ENCODE measurements at regions not wholly inside any gene's neighbourhood (a gene's known extent, or its start where the extent isn't known, plus 50 kb on each side); places are given as distances from the start of the nearest gene placed in this dataset.

DNA sequence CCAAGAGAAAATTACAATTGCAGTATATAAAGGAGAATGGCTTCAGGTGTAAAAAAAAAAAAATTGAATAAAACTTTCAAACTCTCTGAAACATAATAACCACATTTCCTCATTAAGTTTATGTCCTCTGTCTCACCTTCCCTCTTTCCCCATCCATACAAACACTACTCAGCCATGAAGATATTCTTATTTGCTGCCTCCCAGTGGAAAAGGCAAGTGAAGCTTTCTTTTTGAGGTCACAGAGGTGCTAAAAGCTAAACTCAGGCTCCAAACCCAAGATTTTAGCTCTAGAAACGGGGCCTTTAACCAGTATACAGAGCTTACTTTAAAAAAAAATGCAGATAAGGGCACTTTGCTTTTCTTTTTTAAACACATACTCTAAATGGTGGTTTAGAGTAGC is 1568.5 kb downstream of the FAM181B start:
- Mint-ChIP-seq H3K4me1 (no peaks in the 10 kb centered on the region), H3K27me3 (no peaks in the 10 kb centered on the region), H3K27ac (no peak overlapping the region), H3K36me3 (no peaks in the 10 kb centered on the region), H3K9me3 (no peaks in the 10 kb centered on the region), H3K4me3 (no peak overlapping the region)
- no peak for ATAC-seq (replicated peaks)
- no peak for DNase-seq

DNA sequence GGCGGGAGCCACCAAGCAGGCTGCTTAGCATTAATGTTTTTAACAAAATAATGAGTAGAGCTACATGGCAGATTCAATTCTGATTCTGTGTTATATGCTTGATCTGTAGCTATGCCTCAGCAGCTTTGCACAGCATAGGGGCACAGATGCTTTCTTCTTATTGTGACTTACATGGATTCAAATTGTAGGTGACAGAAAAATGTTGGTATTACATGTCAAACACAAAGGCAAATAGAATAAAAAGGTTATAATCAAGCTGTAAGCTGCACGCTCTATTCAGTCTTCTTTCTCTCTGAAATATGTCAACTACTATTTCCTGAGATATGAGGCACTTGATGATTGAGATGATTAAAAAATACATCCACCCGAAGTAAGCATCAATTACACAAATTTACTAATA is 1573.8 kb downstream of the FAM181B start:
- ATAC-seq (replicated peaks) (no peak), DNase-seq (no peak)
- H3K27me3 Mint-ChIP-seq: no peaks in the 10 kb centered on the region
- no peaks in the 10 kb centered on the region for H3K9me3 Mint-ChIP-seq
- no peaks in the 10 kb centered on the region for H3K4me1 Mint-ChIP-seq
- no peak overlapping the region for H3K27ac Mint-ChIP-seq
- H3K4me3 Mint-ChIP-seq: no peak overlapping the region
- H3K36me3 Mint-ChIP-seq: no peaks in the 10 kb centered on the region

DNA sequence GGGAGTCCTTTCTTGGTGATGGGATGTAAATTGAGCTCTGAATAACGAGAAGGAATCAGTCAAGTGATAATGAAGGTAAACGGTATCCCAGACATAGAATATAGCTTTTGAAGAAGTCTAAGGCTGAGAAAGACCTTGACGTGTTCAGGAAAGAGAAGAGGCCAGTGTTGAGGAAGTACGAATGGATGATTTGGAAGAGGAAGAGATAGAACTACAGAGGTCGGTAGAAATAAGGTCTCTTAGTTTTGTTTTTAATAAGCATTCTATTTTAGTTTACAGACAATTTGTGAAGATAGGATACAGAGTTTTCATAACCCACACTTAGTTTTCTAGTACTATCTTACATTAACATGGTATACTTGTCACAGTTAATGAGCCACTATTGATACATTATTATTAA is 1598.1 kb downstream of the FAM181B start:
- Mint-ChIP-seq H3K36me3 (no peaks in the 10 kb centered on the region), H3K27ac (no peak overlapping the region)

DNA sequence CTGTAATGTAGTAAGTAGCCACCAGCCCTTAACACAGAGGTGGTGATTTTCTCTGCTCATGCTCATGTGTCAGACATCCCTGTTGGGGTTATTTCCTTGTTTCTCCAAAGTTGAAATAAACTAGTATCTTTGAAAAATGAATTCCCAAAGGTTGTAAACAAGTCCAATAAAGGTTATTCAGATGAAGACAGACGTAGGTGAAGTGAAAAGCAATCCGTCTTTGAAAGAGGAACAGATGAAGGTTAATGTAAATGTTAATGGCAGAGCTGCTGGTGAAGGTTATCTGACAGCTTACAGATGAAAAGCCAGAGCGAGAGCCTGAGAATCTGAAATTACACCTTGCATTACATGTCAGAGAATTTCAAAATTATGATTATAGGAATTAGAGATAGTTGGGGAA is 1604.0 kb downstream of the FAM181B start:
- Mint-ChIP-seq H3K4me3 (no peak overlapping the region), H3K36me3 (no peaks in the 10 kb centered on the region), H3K27ac (no peak overlapping the region), H3K4me1 (no peaks in the 10 kb centered on the region), H3K9me3 (no peaks in the 10 kb centered on the region), H3K27me3 (no peaks in the 10 kb centered on the region)
- ATAC-seq (replicated peaks) (no peak), DNase-seq (no peak)

More for the DNA sequence above, 1598.1 kb downstream of the FAM181B start:
- Mint-ChIP-seq H3K9me3 (peaks cover 0 to 1% of the 10 kb centered on the region in 2 donors), H3K4me1 (no peaks in the 10 kb centered on the region), H3K27me3 (no peaks in the 10 kb centered on the region), H3K4me3 (no peak overlapping the region)
- ATAC-seq (replicated peaks): no peak
- no peak for DNase-seq

DNA sequence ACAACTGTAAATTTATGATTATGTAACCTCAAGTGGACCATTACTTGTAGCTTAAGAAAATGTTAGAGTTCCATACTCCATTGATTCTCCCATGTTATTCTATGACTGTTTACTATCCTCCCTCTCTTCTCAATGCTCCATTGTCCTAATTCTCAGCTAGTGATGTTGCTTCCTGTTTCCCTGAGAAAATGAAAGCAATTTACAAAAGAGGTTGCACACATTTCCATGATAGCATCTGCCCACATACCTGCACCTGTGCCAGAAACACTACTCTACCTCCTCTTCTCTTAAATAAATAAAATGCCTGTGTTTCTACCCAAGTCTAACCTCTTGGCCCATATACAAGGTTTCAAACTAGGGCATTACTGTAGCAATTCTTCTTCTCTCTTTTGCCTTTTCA is 1620.9 kb downstream of the FAM181B start:
- Mint-ChIP-seq H3K27ac (no peak overlapping the region), H3K36me3 (no peaks in the 10 kb centered on the region), H3K4me1 (no peaks in the 10 kb centered on the region), H3K27me3 (no peaks in the 10 kb centered on the region), H3K9me3 (no peaks in the 10 kb centered on the region), H3K4me3 (no peak overlapping the region)
- no peak for DNase-seq
- ATAC-seq (replicated peaks): no peak

DNA sequence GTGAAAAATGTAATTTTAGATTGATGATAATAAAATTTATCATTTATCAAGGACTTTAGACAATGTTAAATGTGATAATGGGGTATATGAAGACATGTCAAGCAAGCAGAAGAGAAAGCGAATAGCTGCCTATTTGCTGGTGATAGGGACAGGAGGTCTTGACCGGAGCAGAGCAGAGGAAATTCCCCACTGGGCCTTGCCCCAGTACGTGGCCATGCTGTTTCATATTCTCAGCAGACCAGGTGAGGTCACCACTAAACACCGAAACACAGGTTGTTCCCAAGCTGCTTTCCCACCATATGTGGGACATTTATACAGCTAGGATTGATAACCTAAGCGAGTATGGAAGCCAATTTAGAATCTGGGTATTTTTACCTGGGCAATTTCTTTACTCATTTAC is 1629.6 kb downstream of the FAM181B start:
- Mint-ChIP-seq H3K36me3 (no peaks in the 10 kb centered on the region), H3K9me3 (no peaks in the 10 kb centered on the region), H3K27me3 (no peaks in the 10 kb centered on the region), H3K27ac (no peak overlapping the region), H3K4me3 (no peak overlapping the region), H3K4me1 (no peaks in the 10 kb centered on the region)
- no peak for DNase-seq
- ATAC-seq (replicated peaks): no peak

DNA sequence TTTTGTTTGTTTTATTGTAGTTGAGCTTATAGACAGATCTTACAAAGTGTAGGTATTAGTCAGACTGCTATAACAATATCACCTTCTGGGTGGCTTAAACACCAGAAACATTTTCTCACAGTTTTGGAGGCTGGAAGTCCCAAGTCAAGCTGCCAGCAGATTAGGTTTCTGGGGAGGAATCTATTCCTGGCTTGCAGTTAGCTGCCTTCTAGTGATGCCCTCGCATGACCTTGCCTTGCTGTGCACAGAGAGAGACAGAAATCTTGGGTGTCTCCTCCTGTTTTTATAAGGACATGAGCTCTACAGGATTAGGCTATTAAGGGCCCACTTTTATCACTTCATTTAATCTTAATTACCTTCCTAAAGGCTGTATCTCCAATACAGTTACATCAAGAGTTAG is 1635.2 kb downstream of the FAM181B start:
- no peak overlapping the region for H3K27ac Mint-ChIP-seq
- ATAC-seq (replicated peaks) (no peak), DNase-seq (no peak)
- no peaks in the 10 kb centered on the region for H3K36me3 Mint-ChIP-seq
- no peak overlapping the region for H3K4me3 Mint-ChIP-seq
- H3K4me1 Mint-ChIP-seq: no peaks in the 10 kb centered on the region
- no peaks in the 10 kb centered on the region for H3K27me3 Mint-ChIP-seq
- peaks cover 0 to 2% of the 10 kb centered on the region in 2 donors for H3K9me3 Mint-ChIP-seq

DNA sequence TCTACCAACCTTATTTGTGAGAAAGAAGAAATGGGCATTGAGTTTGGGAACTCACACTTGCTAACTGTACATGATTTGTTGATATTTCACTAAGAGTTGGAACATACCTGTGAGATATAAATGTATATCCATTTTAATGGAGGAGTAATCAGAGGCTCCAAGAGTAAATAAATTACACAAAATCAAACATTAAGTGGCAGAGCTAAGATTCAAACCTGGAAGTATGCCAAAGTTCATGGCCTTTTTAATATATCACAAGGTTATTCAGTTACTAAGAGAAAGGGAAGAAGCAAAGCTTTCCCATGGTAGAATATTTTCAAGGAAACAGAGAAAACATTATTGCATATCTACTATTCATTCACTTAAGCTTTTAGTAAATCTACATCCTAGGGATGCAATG is 1641.1 kb downstream of the FAM181B start:
- Mint-ChIP-seq H3K27me3 (no peaks in the 10 kb centered on the region), H3K36me3 (no peaks in the 10 kb centered on the region), H3K4me3 (no peak overlapping the region), H3K4me1 (no peaks in the 10 kb centered on the region), H3K9me3 (peaks cover 2 to 8% of the 10 kb centered on the region in 2 donors), H3K27ac (no peak overlapping the region)
- ATAC-seq (replicated peaks) (no peak), DNase-seq (no peak)

DNA sequence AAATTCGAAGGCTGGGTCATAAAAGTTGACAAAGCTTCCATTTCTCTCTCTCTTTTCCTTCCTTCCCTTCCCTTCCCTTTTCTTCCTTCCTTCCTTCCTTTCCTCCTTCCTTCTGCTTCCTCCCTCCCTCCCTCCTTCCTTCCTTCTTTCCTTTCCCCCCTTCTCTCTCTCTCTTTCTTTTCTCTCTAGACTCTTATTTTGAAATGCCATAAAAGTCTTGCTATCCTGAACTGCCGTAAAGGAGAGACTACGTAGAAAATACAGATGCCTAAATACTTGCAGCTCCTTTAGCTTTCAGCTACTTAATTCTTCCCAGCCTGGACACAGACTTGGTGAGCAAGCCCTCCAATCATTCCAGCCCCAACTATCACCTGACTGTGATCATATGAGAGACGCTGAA is 1644.4 kb downstream of the FAM181B start:
- H3K4me1 Mint-ChIP-seq: no peaks in the 10 kb centered on the region
- DNase-seq (no peak), ATAC-seq (replicated peaks) (no peak)
- peaks cover 0 to 8% of the 10 kb centered on the region in 2 donors for H3K9me3 Mint-ChIP-seq
- no peaks in the 10 kb centered on the region for H3K27me3 Mint-ChIP-seq
- H3K4me3 Mint-ChIP-seq: no peak overlapping the region
- H3K36me3 Mint-ChIP-seq: no peaks in the 10 kb centered on the region
- no peak overlapping the region for H3K27ac Mint-ChIP-seq

DNA sequence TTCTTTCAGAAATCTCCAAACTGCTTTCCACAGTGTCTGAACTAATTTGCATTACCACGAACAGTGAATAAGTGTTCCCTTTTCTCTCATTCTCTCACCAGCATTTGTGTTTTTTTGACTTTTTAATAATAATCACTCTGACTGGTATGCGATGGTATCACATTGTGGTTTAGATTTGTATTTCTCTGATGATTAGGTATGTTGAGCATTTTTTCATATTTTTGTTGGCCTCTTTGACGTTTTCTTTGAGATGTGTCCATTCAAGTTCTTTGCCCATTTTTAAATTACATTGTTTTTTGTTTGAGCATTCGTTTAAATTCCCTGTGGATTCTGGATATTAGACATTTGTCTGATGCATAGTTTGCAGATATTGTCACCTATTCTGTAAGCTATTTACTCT is 1639.6 kb upstream of the TENM4 start:
- DNase-seq (no peak), ATAC-seq (replicated peaks) (no peak)
- no peak overlapping the region for H3K27ac Mint-ChIP-seq
- H3K27me3 Mint-ChIP-seq: no peaks in the 10 kb centered on the region
- no peak overlapping the region for H3K4me3 Mint-ChIP-seq
- H3K36me3 Mint-ChIP-seq: no peaks in the 10 kb centered on the region
- H3K4me1 Mint-ChIP-seq: no peaks in the 10 kb centered on the region
- peaks cover 0 to 3% of the 10 kb centered on the region in 2 donors for H3K9me3 Mint-ChIP-seq

DNA sequence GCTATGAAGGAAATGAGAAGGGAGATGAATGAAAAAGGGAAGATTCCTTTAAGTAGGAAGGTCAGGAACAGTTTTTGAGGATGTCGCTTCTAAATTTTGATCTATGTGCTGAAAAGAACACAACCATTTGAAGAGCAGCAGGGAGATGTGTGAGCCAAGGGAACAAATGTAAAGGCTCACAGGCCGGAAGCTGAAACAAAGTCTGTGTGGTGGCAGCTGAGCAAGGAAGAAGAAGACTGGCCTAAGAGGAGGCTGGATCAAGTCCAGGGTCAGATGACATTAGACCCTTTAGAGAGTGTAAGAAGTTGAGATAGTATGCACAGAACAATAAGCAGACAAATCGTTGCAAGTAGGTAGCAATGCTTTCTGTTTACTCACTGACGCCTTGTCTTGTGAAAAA is 1631.4 kb upstream of the TENM4 start:
- H3K36me3 Mint-ChIP-seq: no peaks in the 10 kb centered on the region
- H3K4me1 Mint-ChIP-seq: no peaks in the 10 kb centered on the region
- ATAC-seq (replicated peaks): no peak
- no peak overlapping the region for H3K27ac Mint-ChIP-seq
- H3K9me3 Mint-ChIP-seq: peaks cover 0 to 1% of the 10 kb centered on the region in 2 donors
- H3K27me3 Mint-ChIP-seq: no peaks in the 10 kb centered on the region
- no peak for DNase-seq
- H3K4me3 Mint-ChIP-seq: no peak overlapping the region

DNA sequence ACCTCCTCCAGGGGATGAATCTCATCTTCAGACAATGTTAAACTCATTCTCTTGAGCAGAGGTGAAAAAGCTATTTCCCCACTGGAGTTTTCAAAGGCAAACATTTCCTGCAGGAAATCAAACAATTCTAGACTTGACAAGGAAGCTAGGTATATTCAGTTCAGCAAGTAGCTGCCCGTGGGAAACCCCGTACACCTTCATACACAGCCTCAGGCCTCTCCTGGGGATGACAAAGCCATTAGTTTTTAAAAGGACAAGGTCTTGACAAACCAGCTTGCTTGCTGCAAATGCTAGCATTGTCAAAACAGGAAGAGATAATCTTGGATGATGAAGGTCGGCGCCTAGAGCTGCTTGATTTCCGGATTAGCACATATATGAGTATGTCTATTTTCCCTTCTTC is 1630.8 kb upstream of the TENM4 start:
- Mint-ChIP-seq H3K4me3 (no peak overlapping the region), H3K9me3 (peaks cover 0 to 1% of the 10 kb centered on the region in 2 donors), H3K4me1 (no peaks in the 10 kb centered on the region)

DNA sequence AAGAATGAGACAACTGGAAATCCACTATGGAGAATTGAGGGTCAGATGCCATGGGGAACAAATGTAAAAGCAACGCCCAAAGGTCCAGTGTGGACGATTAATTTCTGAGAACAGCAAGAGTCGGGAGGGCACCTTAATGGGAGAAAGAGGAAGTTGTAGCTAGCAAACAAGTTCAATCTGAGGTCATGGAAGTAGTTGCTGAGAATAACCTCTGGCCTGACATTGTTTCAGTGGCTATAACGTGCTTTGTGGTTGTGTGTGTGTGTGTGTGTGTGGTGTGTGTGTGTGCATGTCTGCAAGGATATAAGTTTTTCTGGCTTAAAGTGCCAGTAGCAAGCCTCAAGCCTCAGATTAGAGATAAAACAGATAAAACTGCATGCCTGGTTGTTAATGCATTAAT is 1630.1 kb upstream of the TENM4 start:
- H3K27ac Mint-ChIP-seq: no peak overlapping the region
- DNase-seq (no peak), ATAC-seq (replicated peaks) (peak; percentile 53 to 56)
- H3K9me3 Mint-ChIP-seq: peaks cover 0 to 1% of the 10 kb centered on the region in 2 donors
- H3K36me3 Mint-ChIP-seq: no peaks in the 10 kb centered on the region
- H3K27me3 Mint-ChIP-seq: no peaks in the 10 kb centered on the region
- H3K4me1 Mint-ChIP-seq: no peaks in the 10 kb centered on the region
- H3K4me3 Mint-ChIP-seq: no peak overlapping the region

More for the DNA sequence above, 1630.8 kb upstream of the TENM4 start:
- Mint-ChIP-seq H3K36me3 (no peaks in the 10 kb centered on the region), H3K27ac (no peak overlapping the region), H3K27me3 (no peaks in the 10 kb centered on the region)
- ATAC-seq (replicated peaks): no peak
- DNase-seq: no peak

DNA sequence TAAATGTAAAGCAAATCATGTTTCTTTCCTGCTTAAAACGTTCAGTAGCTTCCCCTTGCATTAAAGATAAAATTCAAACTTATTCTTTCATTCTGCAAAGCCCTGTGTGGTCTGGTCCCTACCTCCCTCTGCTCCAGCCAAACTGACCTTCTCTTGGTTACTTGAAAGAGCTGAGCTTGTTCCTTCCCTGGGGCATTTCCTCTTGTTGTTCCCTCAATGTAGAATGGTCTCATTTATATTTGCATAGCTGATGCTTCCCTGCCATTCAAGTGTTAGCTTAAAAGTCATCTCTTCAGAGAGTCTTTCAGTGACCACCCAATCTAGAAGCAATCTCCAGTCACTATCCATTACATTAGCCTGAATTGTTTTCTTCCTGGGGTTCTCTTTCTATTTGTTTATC is 1618.5 kb upstream of the TENM4 start:
- Mint-ChIP-seq H3K27me3 (no peaks in the 10 kb centered on the region), H3K9me3 (peaks cover 3 to 5% of the 10 kb centered on the region in 2 donors), H3K27ac (no peak overlapping the region), H3K36me3 (no peaks in the 10 kb centered on the region), H3K4me3 (no peak overlapping the region), H3K4me1 (no peaks in the 10 kb centered on the region)
- DNase-seq: no peak
- no peak for ATAC-seq (replicated peaks)

DNA sequence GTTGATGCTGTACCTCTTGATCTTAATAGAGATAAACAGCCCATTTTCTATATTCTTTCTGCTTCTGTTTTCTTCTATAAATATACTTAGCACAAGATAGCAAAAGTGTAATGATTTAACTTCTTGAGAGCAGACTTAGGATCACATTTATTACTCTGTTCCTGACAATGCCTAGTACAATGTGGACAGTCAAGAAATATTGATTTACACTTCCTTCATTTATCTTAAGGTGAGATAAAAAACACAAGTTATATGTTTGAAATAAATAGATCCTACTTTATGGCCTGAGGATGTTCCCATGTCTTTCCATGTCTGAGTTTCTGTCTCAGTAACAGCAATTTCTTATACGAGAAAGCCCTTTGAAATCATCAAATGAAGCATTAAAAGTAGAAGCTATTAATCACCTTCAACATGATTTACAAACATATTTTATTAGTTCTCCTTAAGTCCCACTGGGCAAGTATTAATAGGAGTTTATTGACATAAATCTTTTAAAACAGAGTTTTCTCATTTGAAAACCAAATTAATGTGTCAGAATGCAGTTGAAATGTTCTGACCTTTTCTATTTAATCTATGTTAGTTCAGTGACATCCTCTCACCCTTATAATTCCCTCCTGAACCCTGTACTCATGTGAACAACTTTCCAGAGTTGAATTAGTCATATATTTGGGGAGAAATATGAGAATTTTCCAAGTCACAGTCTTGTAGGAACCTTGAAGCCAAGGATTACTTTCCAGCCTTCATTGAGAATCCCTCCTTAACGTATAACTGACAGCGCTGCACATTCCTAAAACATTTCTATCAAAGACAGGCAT is 1611.7 kb upstream of the TENM4 start:
- DNase-seq (no peak), ATAC-seq (replicated peaks) (no peak)
- no peak overlapping the region for H3K4me3 Mint-ChIP-seq
- H3K36me3 Mint-ChIP-seq: no peaks in the 10 kb centered on the region
- no peaks in the 10 kb centered on the region for H3K27me3 Mint-ChIP-seq
- H3K9me3 Mint-ChIP-seq: peaks cover 0 to 1% of the 10 kb centered on the region in 2 donors
- no peaks in the 10 kb centered on the region for H3K4me1 Mint-ChIP-seq
- H3K27ac Mint-ChIP-seq: no peak overlapping the region

All from stimulated activated naive B cell treated with anti-CD40 and anti-IgM and Interleukin-4, amounts not matched to agents 10 μg/mL and 1 μg/mL and 100 μg/mL, for 72 hours (primary cell).